IMR-90 (cell line): ENCODE measurements at regions not wholly inside any gene's neighbourhood (a gene's known extent, or its start where the extent isn't known, plus 50 kb on each side); places are given as distances from the start of the nearest gene placed in this dataset.

Experiments
- ATAC-seq: fragments of 200-7000 bp; cut with Tn5 transposase; 2 replicates; pipeline ENCODE4 v1.9.1; 2020; ENCODE audit warnings: low read depth, mild to moderate bottlenecking, moderate library complexity
- BruUV-seq: library from RNA; stranded (reverse); fragments of 400-500 nt; replicated peaks from 2 replicates; lab custom pipeline; 2021; lab: Mats Ljungman, UMichigan
- CTCF ChIA-PET: fragments of 300-600 bp; formaldehyde crosslinking; extraction: SDS; loops from one replicate; lab custom pipeline; 2021; ENCODE audit warnings: antibody characterized with exemption; lab: Yijun Ruan, JAX
- POLR2A ChIA-PET: fragments of 300-600 bp; sonication (Branson Sonifier 250); formaldehyde crosslinking; loops from one replicate; lab custom pipeline; 2022; ENCODE audit warnings: antibody characterized with exemption; ENCODE audit not compliant: unreplicated experiment; lab: Charles Lee
- DNase-seq: peaks from one replicate; pipeline ENCODE4 v3.0.0; 2013
- H2AFZ ChIP-seq: replicated peaks from 2 replicates; pipeline ENCODE3; 2013; ENCODE audit warnings: low read length, mild to moderate bottlenecking; ENCODE audit not compliant: poor library complexity
- H2AK5ac ChIP-seq: 2 replicates; pipeline ENCODE4 v1.6.1; 2013; ENCODE audit warnings: low read depth, low read length, inconsistent platforms
- H2AK9ac ChIP-seq: replicated peaks from 2 replicates; pipeline ENCODE3; 2013; ENCODE audit warnings: mild to moderate bottlenecking, low read depth, low read length, moderate library complexity; ENCODE audit not compliant: poor library complexity
- H2BK120ac ChIP-seq: 2 replicates; pipeline ENCODE4 v1.6.1; 2013; ENCODE audit warnings: low read depth, low read length, inconsistent platforms
- H2BK15ac ChIP-seq: 3 replicates; pipeline ENCODE4 v1.6.1; 2013; ENCODE audit warnings: low read depth, low read length, inconsistent platforms
- H2BK20ac ChIP-seq: 2 replicates; pipeline ENCODE4 v1.6.1; 2013; ENCODE audit warnings: low read depth, mild to moderate bottlenecking, inconsistent platforms, low read length, moderate library complexity
- H2BK5ac ChIP-seq: 2 replicates; pipeline ENCODE4 v1.6.1; 2013; ENCODE audit warnings: mild to moderate bottlenecking, low read depth, low read length, inconsistent platforms; ENCODE audit not compliant: poor library complexity, severe bottlenecking
- H3K14ac ChIP-seq: replicated peaks from 2 replicates; pipeline ENCODE4 v1.6.1; 2013; ENCODE audit warnings: low read depth, low read length, inconsistent platforms
- H3K18ac ChIP-seq: 2 replicates; pipeline ENCODE4 v1.6.1; 2013; ENCODE audit warnings: low read depth, low read length, control low read depth
- H3K23ac ChIP-seq: 2 replicates; pipeline ENCODE4 v1.6.1; 2013; ENCODE audit warnings: low read depth, low read length, inconsistent platforms
- H3K27ac ChIP-seq: 2 replicates; pipeline ENCODE4 v1.5.1; 2013; ENCODE audit warnings: mild to moderate bottlenecking, control low read depth, low read length; ENCODE audit not compliant: insufficient read depth
- H3K27me3 ChIP-seq: 2 replicates; pipeline ENCODE4 v1.6.1; 2013; ENCODE audit warnings: low read length; ENCODE audit not compliant: control insufficient read depth, insufficient read depth
- H3K36me3 ChIP-seq: 2 replicates; pipeline ENCODE4 v1.6.1; 2013; ENCODE audit warnings: low read length, mixed read lengths; ENCODE audit not compliant: control insufficient read depth, insufficient read depth
- H3K4ac ChIP-seq: 2 replicates; pipeline ENCODE4 v1.6.1; 2013; ENCODE audit warnings: low read depth, low read length, inconsistent platforms
- H3K4me1 ChIP-seq: 2 replicates; pipeline ENCODE4 v1.6.1; 2013; ENCODE audit warnings: low read length, mixed read lengths; ENCODE audit not compliant: control insufficient read depth, insufficient read depth
- H3K4me2 ChIP-seq: 2 replicates; pipeline ENCODE4 v1.6.1; 2013; ENCODE audit warnings: low read depth, mild to moderate bottlenecking, control low read depth, low read length, moderate library complexity
- H3K4me3 ChIP-seq: 2 replicates; pipeline ENCODE4 v1.5.1; 2013; ENCODE audit warnings: low read depth, mild to moderate bottlenecking, control low read depth, low read length, moderate library complexity; ENCODE audit not compliant: insufficient read depth
- H3K56ac ChIP-seq: 2 replicates; pipeline ENCODE4 v1.6.1; 2013; ENCODE audit warnings: low read length, inconsistent platforms; ENCODE audit not compliant: insufficient read depth; ENCODE audit errors: extremely low read depth
- H3K79me1 ChIP-seq, 2 experiments: 2 replicates each; pipeline ENCODE4 v1.6.1; 2013; ENCODE audit warnings: low read length in 2 of 2, inconsistent platforms in 1 of 2, low read depth in 1 of 2
- H3K9ac ChIP-seq: 2 replicates; pipeline ENCODE4 v1.6.1; 2013; ENCODE audit warnings: low read depth, low read length, control low read depth
- H3K9me1 ChIP-seq: 2 replicates; pipeline ENCODE4 v1.6.1; 2013; ENCODE audit warnings: low read length, inconsistent platforms; ENCODE audit not compliant: insufficient read depth
- H3K9me3 ChIP-seq: 2 replicates; pipeline ENCODE4 v1.6.1; 2013; ENCODE audit warnings: low read length; ENCODE audit not compliant: control insufficient read depth, insufficient read depth
- H4K20me1 ChIP-seq: 2 replicates; pipeline ENCODE4 v1.6.1; 2013; ENCODE audit warnings: low read length, inconsistent platforms; ENCODE audit not compliant: insufficient read depth
- H4K5ac ChIP-seq: 2 replicates; pipeline ENCODE4 v1.6.1; 2013; ENCODE audit warnings: mild to moderate bottlenecking, low read depth, low read length, control low read depth
- H4K8ac ChIP-seq, 2 experiments: 2 replicates each; pipeline ENCODE4 v1.6.1; 2013; ENCODE audit warnings: low read depth in 2 of 2, low read length in 2 of 2, control low read depth in 1 of 2, inconsistent platforms in 1 of 2
- H4K91ac ChIP-seq: 2 replicates; pipeline ENCODE4 v1.6.1; 2013; ENCODE audit warnings: low read depth, low read length, inconsistent platforms; ENCODE audit not compliant: insufficient read depth
- CEBPB ChIP-seq: IDR thresholded peaks from 2 replicates; pipeline ENCODE4 v1.6.1; 2012; ENCODE audit warnings: low read depth, low read length, improper control_type of control experiment
- CHD1 ChIP-seq: IDR thresholded peaks from 2 replicates; pipeline ENCODE4 v1.6.1; 2012; ENCODE audit warnings: low read depth, low read length, improper control_type of control experiment
- FOS ChIP-seq: fragments of 150-350 bp; IDR thresholded peaks from 2 replicates; pipeline ENCODE4 v1.6.1; 2016; ENCODE audit warnings: low read depth, low read length
- MAFK ChIP-seq: IDR thresholded peaks from 2 replicates; pipeline ENCODE4 v1.6.1; 2012; ENCODE audit warnings: low read depth, low read length, improper control_type of control experiment
- MAZ ChIP-seq: IDR thresholded peaks from 2 replicates; pipeline ENCODE4 v1.6.1; 2012; ENCODE audit warnings: low read depth, mild to moderate bottlenecking, low read length, improper control_type of control experiment, moderate library complexity, borderline replicate concordance
- MXI1 ChIP-seq: IDR thresholded peaks from 2 replicates; pipeline ENCODE4 v1.6.1; 2012; ENCODE audit warnings: low read depth, mild to moderate bottlenecking, low read length, moderate library complexity, borderline replicate concordance
- RAD21 ChIP-seq: IDR thresholded peaks from 2 replicates; pipeline ENCODE4 v1.6.1; 2012; ENCODE audit warnings: low read length, improper control_type of control experiment
- SMC3 ChIP-seq: fragments of 150-350 bp; IDR thresholded peaks from 2 replicates; pipeline ENCODE4 v1.6.1; 2016; ENCODE audit warnings: low read depth, mild to moderate bottlenecking, antibody characterized with exemption, low read length, moderate library complexity
- dilution Hi-C: fragments of 300-500 bp; cut with HindIII; formaldehyde crosslinking; loops from one replicate; pipeline ENCODE4 v1.14.3; 2018; ENCODE audit warnings: low sequenced_read_pairs; ENCODE audit not compliant: unreplicated experiment
- in situ Hi-C: fragments of 300-500 bp; cut with MboI; formaldehyde crosslinking; loops from 3 replicates; pipeline ENCODE4 v1.14.3; 2019; ENCODE audit warnings: low sequenced_read_pairs, inconsistent platforms, mixed read lengths
- intact Hi-C: fragments of 100-400 bp; cut with micrococcal nuclease; formaldehyde crosslinking; loops from 2 replicates; pipeline ENCODE4 v1.10.0; 2022

GRCh38 chr12:88793096-88793495, 212.8 kb upstream of the KITLG start:
- no peak overlapping the region for H2BK120ac ChIP-seq
- peak overlapping the region; percentile 40; the same call in 1 of the 2 replicates for H3K4ac ChIP-seq
- H3K56ac ChIP-seq: no peak overlapping the region
- intact Hi-C loops: no loop called here
- peak overlapping the region; percentile 79 for H2BK5ac ChIP-seq
- H2AFZ ChIP-seq: peak overlapping the region; percentile 14
- dilution Hi-C loops: no loop called here
- BruUV-seq: no TSS peak
- POLR2A ChIA-PET: no interaction called here
- H2BK20ac ChIP-seq: no peak overlapping the region; the same call in 1 of the 2 replicates
- ATAC-seq (peak; percentile 61), DNase-seq (peak; percentile 75)
- no peak overlapping the region; the same call in 1 of the 2 replicates for H4K5ac ChIP-seq
- no peak overlapping the region for H3K4me3 ChIP-seq
- H3K4me2 ChIP-seq: no peak overlapping the region
- no peak overlapping the region for H3K9ac ChIP-seq
- H3K27me3 ChIP-seq: no peaks in the 10 kb centered on the region
- peak overlapping the region; percentile 21; the same call in 1 of the 2 replicates for H3K18ac ChIP-seq
- in situ Hi-C loops: no loop called here
- no peaks in the 10 kb centered on the region; the same call in 1 of the 2 replicates for H3K4me1 ChIP-seq
- H4K91ac ChIP-seq: no peak overlapping the region; the same call in 1 of the 2 replicates
- H2AK9ac ChIP-seq: peak overlapping the region; percentile 19
- H4K20me1 ChIP-seq: no peaks in the 10 kb centered on the region
- H3K9me3 ChIP-seq: peaks cover 8% of the 10 kb centered on the region
- CTCF ChIA-PET: no interaction called here
- peak overlapping the region in 1 of 2 experiments; percentile 45; a peak in 2 of 4 replicates for H4K8ac ChIP-seq
- H3K36me3 ChIP-seq: no peaks in the 10 kb centered on the region
- peak overlapping the region; percentile 82; the same call in 1 of the 2 replicates for H2AK5ac ChIP-seq
- H3K14ac ChIP-seq: peak overlapping the region; percentile 25; the same call in 1 of the 2 replicates
- H3K23ac ChIP-seq: no peak overlapping the region
- peak overlapping the region; percentile 41 for H3K27ac ChIP-seq
- TF ChIP-seq RAD21 (no peak), SMC3 (no peak), FOS (0 out of 2 replicates have a peak, but pooled peaks have one; percentile 36), MAZ (no peak), CHD1 (no peak), CEBPB (no peak), MXI1 (no peak), MAFK (peak; percentile 46; the same call in 1 of the 2 replicates)
- no peak overlapping the region for H2BK15ac ChIP-seq
- H3K79me1 ChIP-seq: no peaks in the 10 kb centered on the region
- H3K9me1 ChIP-seq: no peaks in the 10 kb centered on the region
